K562 (cell line): ENCODE measurements at regions not wholly inside any gene's neighbourhood (a gene's known extent, or its start where the extent isn't known, plus 50 kb on each side); places are given as distances from the start of the nearest gene placed in this dataset.

Experiments
- ATAC-seq: fragments of 200-7000 bp; cut with Tn5 transposase; 3 replicates; pipeline ENCODE4 v1.9.1; 2020; ENCODE audit warnings: moderate library complexity
- BruUV-seq: library from RNA; stranded (reverse); fragments of 400-500 nt; replicated peaks from 2 replicates; lab custom pipeline; 2021; lab: Mats Ljungman, UMichigan
- CTCF ChIA-PET: fragments of 300-600 bp; formaldehyde crosslinking; extraction: SDS; loops from one replicate; lab custom pipeline; 2021; ENCODE audit warnings: low intra/inter-chr PET ratio; lab: Yijun Ruan, JAX
- POLR2A ChIA-PET: fragments of 300-600, 350-650 bp; sonication (Branson Sonifier 250); formaldehyde crosslinking; extraction: SDS; loops from one replicate; lab custom pipeline; 2021; ENCODE audit warnings: antibody characterized with exemption, inconsistent platforms; lab: Yijun Ruan, JAX
- DNase-seq, 4 experiments: peaks; one replicate each; pipeline versions ENCODE4 v3.0.0 to v3.0.0-alpha.2; 2011 to 2018; ENCODE audit warnings: low spot score in 3 of 4, mixed read lengths in 3 of 4; ENCODE audit errors: extremely low read depth in 1 of 4
- FAIRE-seq: peaks from 2 replicates; lab custom pipeline; 2011; peaks lifted over from hg19 to GRCh38; lab: Jason Lieb, UNC
- H2AFZ ChIP-seq: 2 replicates; pipeline ENCODE4 v1.6.0; 2011; ENCODE audit warnings: low read depth, low read length, control low read depth, inconsistent platforms
- H3K27ac ChIP-seq: fragments of 200-600 bp; 3 replicates; pipeline ENCODE4 v1.8.0; 2011; ENCODE audit warnings: low read depth, mild to moderate bottlenecking, control low read depth, inconsistent platforms, low read length, moderate library complexity, mixed read lengths; ENCODE audit errors: extremely low read depth
- H3K27me3 ChIP-seq, 2 experiments: fragments of 300-600 bp in 1 of 2; 2 replicates in 1 of 2; 3 replicates in 1 of 2; pipeline versions ENCODE4 v1.6.0 to v1.8.0; 2011; ENCODE audit warnings: inconsistent platforms in 2 of 2, low read length in 2 of 2, mild to moderate bottlenecking in 1 of 2, mixed read lengths in 1 of 2, moderate library complexity in 1 of 2; ENCODE audit not compliant: control insufficient read depth in 2 of 2, insufficient read depth in 2 of 2
- H3K36me3 ChIP-seq: fragments of 300-600 bp; 3 replicates; pipeline ENCODE4 v1.8.0; 2011; ENCODE audit warnings: mild to moderate bottlenecking, low read length, inconsistent platforms; ENCODE audit not compliant: control insufficient read depth, insufficient read depth
- H3K4me1 ChIP-seq, 2 experiments: fragments of 200-600 bp in 1 of 2; replicated peaks in 1 of 2; 2 replicates in 1 of 2; 3 replicates in 1 of 2; pipeline versions ENCODE4 v1.5.1 to v1.8.0; 2011; ENCODE audit warnings: inconsistent platforms in 2 of 2, low read length in 2 of 2, mild to moderate bottlenecking in 1 of 2, mixed read lengths in 1 of 2, moderate library complexity in 1 of 2; ENCODE audit not compliant: control insufficient read depth in 2 of 2, insufficient read depth in 2 of 2
- H3K4me2 ChIP-seq: 2 replicates; pipeline ENCODE4 v1.6.1; 2011; ENCODE audit warnings: low read length, control low read depth, inconsistent platforms, mixed read lengths; ENCODE audit not compliant: insufficient read depth
- H3K4me3 ChIP-seq: fragments of 200-600 bp; sonication (generic), shearing (Covaris generic); 2 replicates; pipeline ENCODE4 v1.5.1; 2016; ENCODE audit warnings: control low read depth, inconsistent platforms
- H3K79me2 ChIP-seq: fragments of 200-600 bp; 3 replicates; pipeline ENCODE4 v1.8.0; 2011; ENCODE audit warnings: low read length, inconsistent platforms; ENCODE audit not compliant: control insufficient read depth, insufficient read depth
- H3K9ac ChIP-seq, 2 experiments: 2 replicates each; pipeline versions ENCODE4 v1.6.0 to v1.6.1; 2011; ENCODE audit warnings: low read depth in 2 of 2, low read length in 2 of 2, control low read depth in 1 of 2, inconsistent platforms in 1 of 2, mild to moderate bottlenecking in 1 of 2, mixed read lengths in 1 of 2; ENCODE audit not compliant: insufficient read depth in 1 of 2
- H3K9me1 ChIP-seq: one replicate; pipeline ENCODE4 v1.6.0; 2011; ENCODE audit warnings: inconsistent platforms, mild to moderate bottlenecking, low read length, moderate library complexity; ENCODE audit not compliant: control insufficient read depth, insufficient read depth
- H3K9me3 ChIP-seq: replicated peaks from 2 replicates; pipeline ENCODE4 v1.5.1; 2011; ENCODE audit warnings: low read depth, low read length, inconsistent platforms; ENCODE audit not compliant: control insufficient read depth, insufficient read depth
- H4K20me1 ChIP-seq: replicated peaks from 2 replicates; pipeline ENCODE4 v1.6.1; 2011; ENCODE audit warnings: low read length, inconsistent platforms, mixed read lengths; ENCODE audit not compliant: control insufficient read depth, insufficient read depth
- BRD4 ChIP-seq: fragments of 200-600 bp; sonication (generic); IDR thresholded peaks from 2 replicates; pipeline ENCODE4 v1.6.1; 2017; ENCODE audit warnings: inconsistent platforms
- CEBPB ChIP-seq: fragments of 450-650 bp; IDR thresholded peaks from 2 replicates; pipeline ENCODE4 v1.6.1; 2016; ENCODE audit warnings: missing genetic modification characterization, missing compliant biosample characterization
- CHD2 ChIP-seq: IDR thresholded peaks from 2 replicates; pipeline ENCODE4 v1.6.1; 2011; ENCODE audit warnings: low read depth, low read length
- ELF4 ChIP-seq: fragments of 450-650 bp; formaldehyde crosslinking; IDR thresholded peaks from 2 replicates; pipeline ENCODE4 v1.4.0; 2022; ENCODE audit warnings: missing genetic modification characterization
- ESRRB ChIP-seq: fragments of 250-450 bp; sonication (Bioruptor Pico); IDR thresholded peaks from 2 replicates; pipeline ENCODE4 v1.5.0; 2020; ENCODE audit warnings: mild to moderate bottlenecking, moderate library complexity, borderline replicate concordance
- FOXP1 ChIP-seq: sonication (generic); formaldehyde crosslinking; IDR thresholded peaks from 2 replicates; pipeline ENCODE4 v1.8.0; 2022; ENCODE audit warnings: mild to moderate bottlenecking, missing genetic modification reagents
- HIVEP1 ChIP-seq: fragments of 250-450 bp; sonication (Bioruptor Pico); IDR thresholded peaks from 2 replicates; pipeline ENCODE4 v1.4.0; 2020; ENCODE audit warnings: mild to moderate bottlenecking
- KAT7 ChIP-seq: sonication (generic); formaldehyde crosslinking; IDR thresholded peaks from 2 replicates; pipeline ENCODE4 v1.8.0; 2022; ENCODE audit warnings: missing genetic modification reagents, mild to moderate bottlenecking, borderline replicate concordance
- KLF10 ChIP-seq: fragments of 250-450 bp; sonication (Bioruptor Pico); IDR thresholded peaks from 2 replicates; pipeline ENCODE4 v1.6.1; 2021; ENCODE audit warnings: matching md5 sums
- KLF16 ChIP-seq: IDR thresholded peaks from 2 replicates; pipeline ENCODE4 v1.6.1; 2016; ENCODE audit warnings: antibody characterized with exemption
- MCM3 ChIP-seq: fragments of 450-650 bp; IDR thresholded peaks from 2 replicates; pipeline ENCODE4 v1.6.1; 2016
- NBN ChIP-seq: fragments of 450-650 bp; IDR thresholded peaks from 2 replicates; pipeline ENCODE4 v1.6.1; 2016; ENCODE audit warnings: low read depth, mild to moderate bottlenecking
- NFXL1 ChIP-seq: fragments of 450-650 bp; formaldehyde crosslinking; IDR thresholded peaks from 2 replicates; pipeline ENCODE4 v1.4.0; 2021; ENCODE audit warnings: mild to moderate bottlenecking
- RB1 ChIP-seq: fragments of 450-650 bp; IDR thresholded peaks from 2 replicates; pipeline ENCODE4 v1.6.1; 2017; ENCODE audit warnings: low read depth, mild to moderate bottlenecking
- SNRNP70 ChIP-seq: fragments of 200-400 bp; formaldehyde crosslinking; optimal IDR thresholded peaks from 2 replicates; pipeline ENCODE3; 2017; ENCODE audit warnings: low read depth, low read length
- TEAD4 ChIP-seq, 2 experiments: sonication (generic) in 1 of 2; formaldehyde crosslinking in 1 of 2; IDR thresholded peaks; 2 replicates each; pipeline versions ENCODE4 v1.6.1 to v1.8.0; 2012 to 2022; ENCODE audit warnings: borderline replicate concordance in 1 of 2, inconsistent platforms in 1 of 2, low read length in 1 of 2, mild to moderate bottlenecking in 1 of 2, missing genetic modification reagents in 1 of 2
- WGBS: fragments of 100-300 bp; shearing (Covaris generic); methylation state at CpG from one replicate; pipeline ENCODE4 v1.1.6; 2016; ENCODE audit warnings: low coverage, mixed read lengths; ENCODE audit not compliant: insufficient coverage; ENCODE audit errors: missing lambda C conversion rate; 5-methylcytosine and 5-hydroxymethylcytosine counted together
- in situ Hi-C: fragments of 300-500 bp; cut with MboI; formaldehyde crosslinking; loops from 4 replicates; pipeline ENCODE4 v1.15.0; 2018; ENCODE audit warnings: inconsistent platforms, mixed read lengths
- intact Hi-C: fragments of 100-400 bp; cut with micrococcal nuclease; formaldehyde crosslinking; loops from 2 replicates; pipeline ENCODE4 v1.14.2; 2022
- TF ChIP-seq, protein P1 (sequence below): fragments of 450-650 bp; formaldehyde crosslinking; IDR thresholded peaks from 2 replicates; pipeline ENCODE4 v1.4.0; 2020; ENCODE audit warnings: mild to moderate bottlenecking, moderate library complexity
- TF ChIP-seq, protein P2 (sequence below): sonication (generic); formaldehyde crosslinking; IDR thresholded peaks from 2 replicates; pipeline ENCODE4 v1.8.0; 2022; ENCODE audit warnings: mild to moderate bottlenecking, low read depth, missing genetic modification reagents
- TF ChIP-seq, protein P3 (sequence below): fragments of 250-450 bp; sonication (Bioruptor Pico); IDR thresholded peaks from 2 replicates; pipeline ENCODE4 v1.4.0; 2020

DNA sequence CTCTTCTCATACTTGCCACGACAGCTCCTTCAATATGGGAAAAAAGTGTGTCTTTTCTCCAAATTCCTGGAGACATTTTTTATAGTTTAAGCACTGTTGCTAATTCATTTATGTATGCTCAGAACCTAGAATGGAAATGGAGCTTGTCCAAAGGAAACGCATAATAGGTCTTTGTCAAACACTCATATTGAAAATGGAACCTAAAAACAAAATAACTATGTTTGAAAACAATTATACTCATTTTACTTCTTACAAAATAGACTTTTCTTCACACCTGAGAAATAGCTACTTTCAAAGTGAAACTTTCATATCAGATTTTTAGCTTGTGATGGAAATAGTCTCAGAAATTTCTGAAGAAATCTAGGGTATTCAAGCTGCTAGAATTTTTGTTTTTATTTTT, 529.7 kb upstream of the BOD1L1 start:
- CTCF ChIA-PET, result no interaction called here
- H3K4me1 ChIP-seq, result no peaks in the 10 kb centered on the region
- FAIRE-seq, result no peak
- 0% methylated on average over 2 of the region's 2 CpGs for WGBS
- no peak overlapping the region for H3K27ac ChIP-seq
- BruUV-seq, result no TSS peak
- H3K9me1 ChIP-seq, result no peaks in the 10 kb centered on the region
- H3K4me3 ChIP-seq, result no peak overlapping the region
- no peak overlapping the region for H2AFZ ChIP-seq
- no peak overlapping the region for H3K4me2 ChIP-seq
- no peaks in the 10 kb centered on the region for H3K79me2 ChIP-seq
- no peak for DNase-seq
- ATAC-seq, result no peak
- H3K36me3 ChIP-seq, result no peaks in the 10 kb centered on the region
- no peaks in the 10 kb centered on the region; the same call in 1 of the 2 replicates for H3K9me3 ChIP-seq
- H4K20me1 ChIP-seq, result no peaks in the 10 kb centered on the region
- no peak overlapping the region for H3K9ac ChIP-seq
- POLR2A ChIA-PET, result no interaction called here
- intact Hi-C loops (no loop called here), in situ Hi-C loops (no loop called here)
- H3K27me3 ChIP-seq, result no peaks in the 10 kb centered on the region
- TF ChIP-seq, protein P1, sequence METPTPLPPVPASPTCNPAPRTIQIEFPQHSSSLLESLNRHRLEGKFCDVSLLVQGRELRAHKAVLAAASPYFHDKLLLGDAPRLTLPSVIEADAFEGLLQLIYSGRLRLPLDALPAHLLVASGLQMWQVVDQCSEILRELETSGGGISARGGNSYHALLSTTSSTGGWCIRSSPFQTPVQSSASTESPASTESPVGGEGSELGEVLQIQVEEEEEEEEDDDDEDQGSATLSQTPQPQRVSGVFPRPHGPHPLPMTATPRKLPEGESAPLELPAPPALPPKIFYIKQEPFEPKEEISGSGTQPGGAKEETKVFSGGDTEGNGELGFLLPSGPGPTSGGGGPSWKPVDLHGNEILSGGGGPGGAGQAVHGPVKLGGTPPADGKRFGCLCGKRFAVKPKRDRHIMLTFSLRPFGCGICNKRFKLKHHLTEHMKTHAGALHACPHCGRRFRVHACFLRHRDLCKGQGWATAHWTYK, result no peak
- TF ChIP-seq ELF4 (CRISPR knock-in tag) (no peak), CEBPB (no peak), HIVEP1 (CRISPR knock-in tag) (no peak), RB1 (no peak), KLF10 (CRISPR knock-in tag) (no peak), BRD4 (no peak), MCM3 (no peak), SNRNP70 (no peak), CHD2 (no peak), KAT7 (CRISPR knock-in tag) (no peak), ESRRB (CRISPR knock-in tag) (no peak), NFXL1 (CRISPR knock-in tag) (no peak), NBN (no peak), FOXP1 (no peak), TEAD4 (IDR thresholded peaks at IDR 0.05; ENCODE audit: low read length) (no peak), TEAD4 (CRISPR knock-in tag; IDR thresholded peaks at IDR 0.05; ENCODE audit: borderline replicate concordance) (no peak), KLF16 (no peak)
- TF ChIP-seq, protein P2, sequence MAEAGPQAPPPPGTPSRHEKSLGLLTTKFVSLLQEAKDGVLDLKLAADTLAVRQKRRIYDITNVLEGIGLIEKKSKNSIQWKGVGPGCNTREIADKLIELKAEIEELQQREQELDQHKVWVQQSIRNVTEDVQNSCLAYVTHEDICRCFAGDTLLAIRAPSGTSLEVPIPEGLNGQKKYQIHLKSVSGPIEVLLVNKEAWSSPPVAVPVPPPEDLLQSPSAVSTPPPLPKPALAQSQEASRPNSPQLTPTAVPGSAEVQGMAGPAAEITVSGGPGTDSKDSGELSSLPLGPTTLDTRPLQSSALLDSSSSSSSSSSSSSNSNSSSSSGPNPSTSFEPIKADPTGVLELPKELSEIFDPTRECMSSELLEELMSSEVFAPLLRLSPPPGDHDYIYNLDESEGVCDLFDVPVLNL (CRISPR knock-in tag), result no peak
- TF ChIP-seq, protein P3, sequence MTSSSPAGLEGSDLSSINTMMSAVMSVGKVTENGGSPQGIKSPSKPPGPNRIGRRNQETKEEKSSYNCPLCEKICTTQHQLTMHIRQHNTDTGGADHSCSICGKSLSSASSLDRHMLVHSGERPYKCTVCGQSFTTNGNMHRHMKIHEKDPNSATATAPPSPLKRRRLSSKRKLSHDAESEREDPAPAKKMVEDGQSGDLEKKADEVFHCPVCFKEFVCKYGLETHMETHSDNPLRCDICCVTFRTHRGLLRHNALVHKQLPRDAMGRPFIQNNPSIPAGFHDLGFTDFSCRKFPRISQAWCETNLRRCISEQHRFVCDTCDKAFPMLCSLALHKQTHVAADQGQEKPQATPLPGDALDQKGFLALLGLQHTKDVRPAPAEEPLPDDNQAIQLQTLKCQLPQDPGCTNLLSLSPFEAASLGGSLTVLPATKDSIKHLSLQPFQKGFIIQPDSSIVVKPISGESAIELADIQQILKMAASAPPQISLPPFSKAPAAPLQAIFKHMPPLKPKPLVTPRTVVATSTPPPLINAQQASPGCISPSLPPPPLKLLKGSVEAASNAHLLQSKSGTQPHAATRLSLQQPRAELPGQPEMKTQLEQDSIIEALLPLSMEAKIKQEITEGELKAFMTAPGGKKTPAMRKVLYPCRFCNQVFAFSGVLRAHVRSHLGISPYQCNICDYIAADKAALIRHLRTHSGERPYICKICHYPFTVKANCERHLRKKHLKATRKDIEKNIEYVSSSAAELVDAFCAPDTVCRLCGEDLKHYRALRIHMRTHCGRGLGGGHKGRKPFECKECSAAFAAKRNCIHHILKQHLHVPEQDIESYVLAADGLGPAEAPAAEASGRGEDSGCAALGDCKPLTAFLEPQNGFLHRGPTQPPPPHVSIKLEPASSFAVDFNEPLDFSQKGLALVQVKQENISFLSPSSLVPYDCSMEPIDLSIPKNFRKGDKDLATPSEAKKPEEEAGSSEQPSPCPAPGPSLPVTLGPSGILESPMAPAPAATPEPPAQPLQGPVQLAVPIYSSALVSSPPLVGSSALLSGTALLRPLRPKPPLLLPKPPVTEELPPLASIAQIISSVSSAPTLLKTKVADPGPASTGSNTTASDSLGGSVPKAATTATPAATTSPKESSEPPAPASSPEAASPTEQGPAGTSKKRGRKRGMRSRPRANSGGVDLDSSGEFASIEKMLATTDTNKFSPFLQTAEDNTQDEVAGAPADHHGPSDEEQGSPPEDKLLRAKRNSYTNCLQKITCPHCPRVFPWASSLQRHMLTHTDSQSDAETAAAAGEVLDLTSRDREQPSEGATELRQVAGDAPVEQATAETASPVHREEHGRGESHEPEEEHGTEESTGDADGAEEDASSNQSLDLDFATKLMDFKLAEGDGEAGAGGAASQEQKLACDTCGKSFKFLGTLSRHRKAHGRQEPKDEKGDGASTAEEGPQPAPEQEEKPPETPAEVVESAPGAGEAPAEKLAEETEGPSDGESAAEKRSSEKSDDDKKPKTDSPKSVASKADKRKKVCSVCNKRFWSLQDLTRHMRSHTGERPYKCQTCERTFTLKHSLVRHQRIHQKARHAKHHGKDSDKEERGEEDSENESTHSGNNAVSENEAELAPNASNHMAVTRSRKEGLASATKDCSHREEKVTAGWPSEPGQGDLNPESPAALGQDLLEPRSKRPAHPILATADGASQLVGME, result no peak
